CD8-positive, alpha-beta memory T cell (primary cell): ENCODE measurements at regions not wholly inside any gene's neighbourhood (a gene's known extent, or its start where the extent isn't known, plus 50 kb on each side); places are given as distances from the start of the nearest gene placed in this dataset.

ENCODE experiments used
- CTCF ChIA-PET: fragments of 350-600 bp; sonication (Branson Sonifier 250); formaldehyde crosslinking; loops from one replicate; lab custom pipeline; 2021; ENCODE audit warnings: antibody characterized with exemption; lab: Charles Lee
- POLR2A ChIA-PET: fragments of 350-600 bp; sonication (Branson Sonifier 250); formaldehyde crosslinking; loops from one replicate; lab custom pipeline; 2021; ENCODE audit warnings: antibody characterized with exemption; lab: Charles Lee
- DNase-seq, 5 donors: peaks; one replicate each; pipeline versions ENCODE4 v3.0.0 to v3.0.0-alpha.2; 2020 to 2022; ENCODE audit warnings: mixed read lengths in 1 of 5
- H3K27ac ChIP-seq: one replicate; pipeline ENCODE4 v1.7.0; 2013; ENCODE audit warnings: low read depth, mild to moderate bottlenecking, low read length, moderate library complexity
- H3K27me3 ChIP-seq: 2 replicates; pipeline ENCODE4 v1.7.0; 2013; ENCODE audit warnings: low read length, mild to moderate bottlenecking; ENCODE audit not compliant: insufficient read depth, poor library complexity, severe bottlenecking
- H3K36me3 ChIP-seq: 2 replicates; pipeline ENCODE4 v1.7.0; 2013; ENCODE audit warnings: mild to moderate bottlenecking, low read length, moderate library complexity; ENCODE audit not compliant: insufficient read depth
- H3K4me1 ChIP-seq: 2 replicates; pipeline ENCODE4 v1.7.0; 2013; ENCODE audit warnings: mild to moderate bottlenecking, low read length, moderate library complexity; ENCODE audit not compliant: insufficient read depth
- H3K4me3 ChIP-seq: 2 replicates; pipeline ENCODE4 v1.7.0; 2013; ENCODE audit warnings: mild to moderate bottlenecking, low read length
- H3K9me3 ChIP-seq: 2 replicates; pipeline ENCODE4 v1.7.0; 2013; ENCODE audit warnings: mild to moderate bottlenecking, low read length
- H3K27ac Mint-ChIP-seq, 8 donors: one replicate each; pipeline ENCODE4 v1.8.0; 2020 to 2021; ENCODE audit warnings: mixed read lengths in 8 of 8, mild to moderate bottlenecking in 6 of 8, inconsistent platforms in 3 of 8, moderate library complexity in 3 of 8
- H3K27me3 Mint-ChIP-seq, 2 donors: one replicate each; pipeline ENCODE4 v1.8.0; 2020 to 2021; ENCODE audit warnings: mixed read lengths in 2 of 2, mild to moderate bottlenecking in 1 of 2, moderate library complexity in 1 of 2
- H3K36me3 Mint-ChIP-seq, 3 donors: one replicate each; pipeline ENCODE4 v1.8.0; 2020 to 2021; ENCODE audit warnings: mixed read lengths in 3 of 3, inconsistent platforms in 1 of 3, mild to moderate bottlenecking in 1 of 3
- H3K4me1 Mint-ChIP-seq, 3 donors: one replicate each; pipeline ENCODE4 v1.8.0; 2020 to 2021; ENCODE audit warnings: mixed read lengths in 3 of 3, inconsistent platforms in 1 of 3, mild to moderate bottlenecking in 1 of 3
- H3K4me3 Mint-ChIP-seq, 7 donors: one replicate each; pipeline ENCODE4 v1.8.0; 2020 to 2021; ENCODE audit warnings: mixed read lengths in 7 of 7, mild to moderate bottlenecking in 6 of 7, moderate library complexity in 4 of 7, inconsistent platforms in 2 of 7
- H3K9me3 Mint-ChIP-seq, 5 donors: one replicate each; pipeline ENCODE4 v1.8.0; 2020 to 2022; ENCODE audit warnings: mixed read lengths in 5 of 5, mild to moderate bottlenecking in 3 of 5, moderate library complexity in 2 of 5, inconsistent platforms in 1 of 5

DNA sequence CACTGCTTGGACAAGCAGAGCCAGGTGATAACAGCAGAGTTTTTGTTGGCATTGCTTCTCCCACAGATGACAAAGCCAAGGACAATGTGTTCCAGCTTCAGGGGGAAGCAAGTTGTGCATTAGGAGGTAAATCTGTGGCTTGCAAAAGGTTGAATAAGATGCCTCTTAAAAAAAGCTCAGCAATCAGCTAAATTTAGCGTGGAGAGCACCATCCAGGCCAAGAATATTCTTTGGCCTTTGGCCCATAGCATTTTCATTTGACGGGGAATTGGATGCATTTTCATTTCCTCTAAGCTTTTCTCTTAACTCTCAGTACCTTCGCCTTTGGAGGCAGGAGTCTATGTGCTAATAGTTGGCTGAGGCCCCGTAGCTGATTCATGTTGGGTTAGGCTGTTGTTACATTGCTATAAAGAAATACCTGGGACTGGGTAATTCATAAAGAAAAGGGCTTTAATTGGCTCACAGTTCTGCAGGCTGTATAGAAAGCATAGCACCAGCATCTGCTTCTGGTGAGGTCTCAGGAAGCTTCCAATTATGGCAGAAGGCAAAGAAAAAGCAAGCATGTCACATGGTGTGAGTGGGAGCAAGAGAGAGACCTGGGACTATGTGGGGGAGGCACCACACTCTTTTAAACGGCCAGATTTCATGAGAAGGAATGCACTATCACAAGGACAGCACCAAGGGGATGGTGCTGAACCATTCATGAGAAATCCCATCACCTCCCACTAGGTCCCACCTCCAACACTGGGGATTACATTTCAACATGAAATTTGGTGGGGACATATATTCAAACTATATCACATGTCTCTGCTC lies 350.1 kb upstream of the C11orf87 start:
- CTCF ChIA-PET = no interaction called here
- Mint-ChIP-seq H3K4me3 (no peak overlapping the region), H3K9me3 (peaks cover 0 to 11% (median 9%) of the 10 kb centered on the region in 5 donors), H3K36me3 (no peaks in the 10 kb centered on the region), H3K27me3 (peaks cover 0 to 2% of the 10 kb centered on the region in 2 donors), H3K4me1 (peaks cover 0 to 6% (median 4%) of the 10 kb centered on the region in 3 donors), H3K27ac (no peak overlapping the region)
- H3K36me3 ChIP-seq = no peaks in the 10 kb centered on the region
- POLR2A ChIA-PET = no interaction called here
- no peaks in the 10 kb centered on the region for H3K27me3 ChIP-seq
- no peak for DNase-seq
- no peak overlapping the region for H3K27ac ChIP-seq
- no peaks in the 10 kb centered on the region for H3K9me3 ChIP-seq
- H3K4me1 ChIP-seq = no peaks in the 10 kb centered on the region
- H3K4me3 ChIP-seq = no peak overlapping the region

DNA sequence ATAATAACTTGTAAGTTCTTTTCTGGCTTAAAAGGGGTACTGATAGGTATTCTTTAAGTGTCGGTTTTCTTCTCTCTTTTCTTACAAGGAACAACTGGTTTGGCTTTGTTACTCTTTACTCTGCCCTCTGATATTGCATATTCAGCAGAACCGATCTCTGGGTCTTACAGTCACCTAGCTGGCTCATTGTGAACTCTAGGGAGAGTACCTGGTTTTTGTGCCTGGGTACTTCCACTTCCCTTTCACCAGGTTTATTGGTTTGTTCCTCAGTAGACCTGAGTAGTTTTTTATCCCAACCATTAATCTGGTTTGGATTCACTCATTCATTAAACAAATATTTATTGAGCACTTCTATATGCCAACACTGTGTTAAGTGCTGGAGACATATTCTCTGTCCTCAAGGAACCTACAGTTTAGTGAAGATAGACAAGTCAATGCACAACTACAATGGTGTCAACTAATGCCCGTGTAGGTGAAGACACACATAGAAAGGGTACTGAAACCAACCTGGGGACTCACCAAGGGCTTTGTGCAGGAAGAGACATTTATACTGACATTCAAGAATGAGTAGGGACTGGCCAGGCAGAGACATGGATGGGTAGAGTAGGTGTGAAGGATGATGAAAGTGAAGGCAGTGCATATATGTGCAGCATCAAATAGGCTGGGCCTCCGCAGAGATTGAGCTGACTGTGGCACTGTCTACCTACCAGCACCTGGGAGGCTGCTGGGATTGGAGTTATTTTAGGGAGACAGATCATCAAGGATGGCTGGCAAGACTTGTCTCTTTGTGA lies 348.8 kb upstream of the C11orf87 start:
- Histone ChIP-seq H3K9me3 (no peaks in the 10 kb centered on the region), H3K27me3 (no peaks in the 10 kb centered on the region), H3K4me3 (no peak overlapping the region), H3K27ac (no peak overlapping the region), H3K36me3 (no peaks in the 10 kb centered on the region), H3K4me1 (no peaks in the 10 kb centered on the region)
- Mint-ChIP-seq H3K27ac (no peak overlapping the region), H3K9me3 (peaks cover 0 to 12% (median 9%) of the 10 kb centered on the region in 5 donors), H3K4me3 (no peak overlapping the region), H3K36me3 (no peaks in the 10 kb centered on the region), H3K4me1 (peaks cover 0 to 2% (median under 1%) of the 10 kb centered on the region in 3 donors), H3K27me3 (peaks cover 0 to 2% of the 10 kb centered on the region in 2 donors)
- ChIA-PET CTCF (no interaction called here), POLR2A (no interaction called here)
- no peak for DNase-seq

DNA sequence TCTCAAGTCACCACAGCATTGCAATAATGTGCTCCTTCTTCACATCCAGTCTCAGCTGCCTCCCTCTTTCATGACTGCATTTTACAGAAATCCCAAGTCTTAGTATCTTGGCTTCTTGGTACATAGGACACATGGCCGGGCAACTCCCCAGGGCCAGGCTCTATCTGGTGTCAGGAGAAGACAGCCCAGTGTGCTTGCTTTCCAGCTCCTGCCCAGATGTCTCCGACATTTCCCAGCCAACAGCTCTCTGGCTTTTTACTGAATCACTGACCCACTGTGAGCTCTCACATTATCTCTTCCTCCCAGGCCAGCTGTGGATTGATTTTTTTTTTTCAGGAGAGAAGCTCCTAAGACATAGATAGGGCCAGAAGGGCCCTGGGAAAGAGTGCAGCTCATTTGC lies 346.0 kb upstream of the C11orf87 start:
- H3K27me3 ChIP-seq = no peaks in the 10 kb centered on the region
- H3K27me3 Mint-ChIP-seq = peaks cover 0 to 2% of the 10 kb centered on the region in 2 donors
- no peaks in the 10 kb centered on the region for H3K36me3 Mint-ChIP-seq
- CTCF ChIA-PET = no interaction called here
- H3K27ac ChIP-seq = no peak overlapping the region
- no peak overlapping the region for H3K4me3 ChIP-seq
- H3K4me3 Mint-ChIP-seq = no peak overlapping the region
- H3K9me3 ChIP-seq = no peaks in the 10 kb centered on the region
- no peaks in the 10 kb centered on the region for H3K36me3 ChIP-seq
- DNase-seq = no peak
- H3K4me1 ChIP-seq = no peaks in the 10 kb centered on the region
- no peaks in the 10 kb centered on the region for H3K4me1 Mint-ChIP-seq
- no peak overlapping the region for H3K27ac Mint-ChIP-seq
- peaks cover 0 to 6% (median 2%) of the 10 kb centered on the region in 5 donors for H3K9me3 Mint-ChIP-seq
- POLR2A ChIA-PET = no interaction called here

DNA sequence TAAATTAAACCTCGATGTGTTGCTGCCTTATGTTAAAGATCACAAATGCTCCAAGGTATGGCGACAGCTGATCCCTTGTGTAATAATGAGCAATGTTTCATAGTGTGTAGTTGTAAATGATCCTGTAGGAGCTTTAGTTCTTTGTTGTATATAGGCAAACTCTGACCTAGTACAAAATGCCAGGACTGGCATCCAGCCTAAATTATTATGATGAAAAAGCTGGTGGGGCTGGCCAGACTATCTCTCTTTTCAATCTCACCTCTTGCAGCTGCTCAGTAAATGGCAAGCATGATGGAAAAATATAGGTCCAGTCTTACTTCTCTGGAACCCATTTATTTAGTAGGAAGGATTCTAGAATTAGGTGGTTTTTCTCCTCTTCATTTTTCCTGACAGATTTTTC lies 345.1 kb upstream of the C11orf87 start:
- H3K4me1 Mint-ChIP-seq = no peaks in the 10 kb centered on the region

DNA sequence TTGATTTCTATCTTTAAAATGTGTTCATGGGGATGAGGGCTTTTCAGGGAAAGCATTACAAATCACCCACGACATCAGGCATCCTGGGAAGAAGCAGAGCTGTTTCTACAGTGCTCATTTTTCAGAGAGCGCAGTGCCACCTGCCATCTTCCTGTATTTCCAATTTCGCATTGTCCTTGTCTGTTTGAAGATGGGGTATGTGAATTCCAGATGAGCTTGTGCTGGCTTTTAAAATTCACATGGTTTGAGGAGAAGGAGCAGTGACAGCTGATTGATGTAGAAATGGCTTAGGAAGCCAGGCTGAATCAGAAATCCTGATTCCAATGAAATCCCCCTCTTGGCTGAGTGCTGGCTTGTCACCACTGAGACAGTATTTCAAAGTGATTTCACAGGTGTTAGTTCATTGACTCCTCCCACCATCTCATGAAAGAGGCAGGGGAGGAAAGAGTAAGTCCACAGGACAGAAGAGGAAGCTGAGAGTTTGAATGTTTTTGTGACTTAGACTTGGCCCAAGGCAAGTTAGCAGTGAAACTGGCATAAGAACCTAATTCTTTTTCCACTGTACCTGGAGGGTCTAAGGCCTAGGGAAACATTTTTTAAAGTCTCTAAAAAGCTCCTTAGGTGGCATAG lies 344.6 kb upstream of the C11orf87 start:
- Histone ChIP-seq H3K27ac (no peak overlapping the region), H3K36me3 (no peaks in the 10 kb centered on the region), H3K4me3 (no peak overlapping the region), H3K4me1 (no peaks in the 10 kb centered on the region), H3K27me3 (no peaks in the 10 kb centered on the region), H3K9me3 (no peaks in the 10 kb centered on the region)
- POLR2A ChIA-PET = no interaction called here
- H3K9me3 Mint-ChIP-seq = peaks cover 0 to 6% (median 1%) of the 10 kb centered on the region in 5 donors
- H3K27me3 Mint-ChIP-seq = peaks cover 0 to 2% of the 10 kb centered on the region in 2 donors
- H3K4me1 Mint-ChIP-seq = no peaks in the 10 kb centered on the region
- no peak for DNase-seq
- H3K27ac Mint-ChIP-seq = no peak overlapping the region
- CTCF ChIA-PET = no interaction called here
- H3K36me3 Mint-ChIP-seq = no peaks in the 10 kb centered on the region
- H3K4me3 Mint-ChIP-seq = no peak overlapping the region

More for the DNA sequence above, 345.1 kb upstream of the C11orf87 start:
- Mint-ChIP-seq H3K36me3 (no peaks in the 10 kb centered on the region), H3K27ac (no peak overlapping the region), H3K9me3 (peaks cover 0 to 6% (median 1%) of the 10 kb centered on the region in 5 donors), H3K4me3 (no peak overlapping the region), H3K27me3 (peaks cover 0 to 2% of the 10 kb centered on the region in 2 donors)
- Histone ChIP-seq H3K9me3 (no peaks in the 10 kb centered on the region), H3K36me3 (no peaks in the 10 kb centered on the region), H3K4me3 (no peak overlapping the region), H3K27ac (no peak overlapping the region), H3K4me1 (no peaks in the 10 kb centered on the region), H3K27me3 (no peaks in the 10 kb centered on the region)
- ChIA-PET POLR2A (no interaction called here), CTCF (no interaction called here)
- DNase-seq = no peak

DNA sequence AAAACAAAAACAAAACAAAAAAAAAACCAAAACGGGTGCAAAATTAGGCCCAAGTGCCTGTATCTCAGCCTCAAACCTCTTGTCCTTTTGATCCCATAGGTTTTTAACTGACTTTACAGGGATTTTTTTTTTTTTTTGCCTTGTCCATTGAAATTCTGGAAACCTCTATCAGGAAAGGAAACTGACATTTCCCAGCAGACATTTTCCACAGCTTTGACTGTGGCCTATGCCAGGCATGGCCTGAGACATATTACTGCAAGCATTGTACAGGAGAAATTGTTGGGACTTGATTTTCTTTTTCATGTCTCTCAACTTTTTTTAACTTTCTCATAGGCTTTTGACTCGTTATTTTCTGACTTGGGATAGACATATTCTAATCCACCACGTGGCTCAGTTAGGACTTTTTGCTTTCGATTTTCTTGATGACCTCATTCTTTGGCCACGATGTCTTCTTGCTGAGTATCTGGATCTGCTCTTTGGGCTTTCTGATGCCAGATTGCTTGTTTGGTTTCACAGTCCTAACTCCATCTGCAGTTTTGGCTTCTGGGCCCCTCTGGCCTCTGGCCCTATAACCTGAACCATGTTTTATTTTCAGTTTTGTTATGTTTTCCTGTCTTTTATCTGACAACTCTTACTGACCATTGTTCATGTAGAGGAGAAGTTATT lies 336.1 kb upstream of the C11orf87 start:
- no peaks in the 10 kb centered on the region for H3K36me3 ChIP-seq
- H3K27ac ChIP-seq = no peak overlapping the region
- H3K36me3 Mint-ChIP-seq = peaks cover 0 to 1% (median 0%) of the 10 kb centered on the region in 3 donors
- H3K27ac Mint-ChIP-seq = no peak overlapping the region
- no peaks in the 10 kb centered on the region for H3K27me3 Mint-ChIP-seq
- DNase-seq = no peak
- POLR2A ChIA-PET = no interaction called here
- H3K4me3 ChIP-seq = no peak overlapping the region
- CTCF ChIA-PET = no interaction called here
- H3K4me1 ChIP-seq = no peaks in the 10 kb centered on the region
- H3K9me3 ChIP-seq = no peaks in the 10 kb centered on the region
- H3K27me3 ChIP-seq = no peaks in the 10 kb centered on the region
- peaks cover 0 to 8% (median 6%) of the 10 kb centered on the region in 5 donors for H3K9me3 Mint-ChIP-seq
- no peak overlapping the region for H3K4me3 Mint-ChIP-seq
- H3K4me1 Mint-ChIP-seq = no peaks in the 10 kb centered on the region

DNA sequence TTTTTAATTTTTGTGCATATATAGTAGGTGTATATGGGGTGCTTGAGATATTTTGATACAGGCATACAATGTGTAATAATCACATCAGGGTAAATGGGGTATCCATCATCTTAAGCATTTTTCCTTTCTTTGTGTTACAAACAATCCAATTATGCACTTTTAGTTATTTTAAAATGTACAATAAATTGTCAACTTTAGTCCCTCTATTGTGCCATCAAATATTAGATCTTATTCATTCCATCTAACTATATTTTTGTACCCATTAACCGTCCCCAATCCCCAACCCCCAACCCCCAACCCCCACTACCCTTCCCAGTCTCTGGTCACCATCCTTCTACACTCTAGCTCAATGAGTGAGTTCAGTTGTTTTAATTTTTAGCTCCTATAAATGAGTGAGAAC lies 335.1 kb upstream of the C11orf87 start:
- no peak overlapping the region for H3K4me3 Mint-ChIP-seq
- peaks cover 0 to 8% (median 6%) of the 10 kb centered on the region in 5 donors for H3K9me3 Mint-ChIP-seq
- no peaks in the 10 kb centered on the region for H3K36me3 ChIP-seq
- H3K4me1 ChIP-seq = no peaks in the 10 kb centered on the region
- no peak overlapping the region for H3K27ac ChIP-seq
- ChIA-PET POLR2A (no interaction called here), CTCF (no interaction called here)
- H3K27me3 ChIP-seq = no peaks in the 10 kb centered on the region
- H3K4me3 ChIP-seq = no peak overlapping the region
- peaks cover 0 to 1% (median 0%) of the 10 kb centered on the region in 3 donors for H3K36me3 Mint-ChIP-seq
- no peak for DNase-seq
- no peaks in the 10 kb centered on the region for H3K27me3 Mint-ChIP-seq
- H3K4me1 Mint-ChIP-seq = no peaks in the 10 kb centered on the region
- H3K27ac Mint-ChIP-seq = no peak overlapping the region
- H3K9me3 ChIP-seq = no peaks in the 10 kb centered on the region
